ENCODE measurements at regions not wholly inside any gene's neighbourhood (a gene's known extent, or its start where the extent isn't known, plus 50 kb on each side); places are given as distances from the start of the nearest gene placed in this dataset.

GRCh38 chr6:125659887-125660286 is 89.5 kb upstream of the HEY2 start:
- H3K27me3 ChIP-seq (ENCODE audit: low read depth, low read length), result no peaks in the 10 kb centered on the region
- H3K36me3 ChIP-seq (replicated peaks; ENCODE audit: low read depth, low read length), result no peaks in the 10 kb centered on the region
- TF ChIP-seq EZH2phosphoT487 (IDR thresholded peaks at IDR 0.05; ENCODE audit: low read depth), result no peak
- no peak for TF ChIP-seq CTCF (IDR thresholded peaks at IDR 0.05; ENCODE audit: low read depth, low read length)
- no peaks in the 10 kb centered on the region for H4K20me1 ChIP-seq (ENCODE audit: insufficient read depth, low read length)
- H3K4me1 ChIP-seq (ENCODE audit: low read length), result no peaks in the 10 kb centered on the region
- no peak overlapping the region for H2AFZ ChIP-seq (ENCODE audit: low read depth, low read length)
- H3K4me3 ChIP-seq (ENCODE audit: low read length), result no peak overlapping the region
- no peak overlapping the region for H3K27ac ChIP-seq (ENCODE audit: low read length)
- no peak overlapping the region for H3K4me2 ChIP-seq (ENCODE audit: low read length)
- no peaks in the 10 kb centered on the region for H3K9me3 ChIP-seq (ENCODE audit: insufficient read depth, low read length)
- H3K79me2 ChIP-seq (ENCODE audit: low read length), result no peaks in the 10 kb centered on the region
- no peak overlapping the region for H3K9ac ChIP-seq (ENCODE audit: low read length)

GRCh38 chr6:125662296-125662695 is 87.1 kb upstream of the HEY2 start:
- no peak overlapping the region for H3K9ac ChIP-seq (ENCODE audit: low read length)
- no peaks in the 10 kb centered on the region for H3K4me1 ChIP-seq (ENCODE audit: low read length)
- no peak overlapping the region for H2AFZ ChIP-seq (ENCODE audit: low read depth, low read length)
- no peak overlapping the region for H3K4me3 ChIP-seq (ENCODE audit: low read length)
- H3K79me2 ChIP-seq (ENCODE audit: low read length), result no peaks in the 10 kb centered on the region
- no peak overlapping the region for H3K27ac ChIP-seq (ENCODE audit: low read length)
- TF ChIP-seq CTCF (IDR thresholded peaks at IDR 0.05; ENCODE audit: low read depth, low read length), result no peak
- TF ChIP-seq EZH2phosphoT487 (IDR thresholded peaks at IDR 0.05; ENCODE audit: low read depth), result no peak
- H4K20me1 ChIP-seq (ENCODE audit: insufficient read depth, low read length), result no peaks in the 10 kb centered on the region
- no peaks in the 10 kb centered on the region for H3K9me3 ChIP-seq (ENCODE audit: insufficient read depth, low read length)
- H3K27me3 ChIP-seq (ENCODE audit: low read depth, low read length), result no peaks in the 10 kb centered on the region
- H3K36me3 ChIP-seq (replicated peaks; ENCODE audit: low read depth, low read length), result no peaks in the 10 kb centered on the region
- no peak overlapping the region for H3K4me2 ChIP-seq (ENCODE audit: low read length)

- Histone ChIP-seq H3K79me2 (ENCODE audit: low read length) (no peaks in the 10 kb centered on the region), H2AFZ (ENCODE audit: low read depth, low read length) (no peak overlapping the region), H3K9ac (ENCODE audit: low read length) (no peak overlapping the region), H3K9me3 (ENCODE audit: insufficient read depth, low read length) (no peaks in the 10 kb centered on the region), H3K27ac (ENCODE audit: low read length) (no peak overlapping the region), H4K20me1 (ENCODE audit: insufficient read depth, low read length) (no peaks in the 10 kb centered on the region), H3K4me2 (ENCODE audit: low read length) (no peak overlapping the region), H3K27me3 (ENCODE audit: low read depth, low read length) (no peaks in the 10 kb centered on the region), H3K36me3 (replicated peaks; ENCODE audit: low read depth, low read length) (no peaks in the 10 kb centered on the region), H3K4me3 (ENCODE audit: low read length) (no peak overlapping the region), H3K4me1 (ENCODE audit: low read length) (no peaks in the 10 kb centered on the region)
- TF ChIP-seq CTCF (IDR thresholded peaks at IDR 0.05; ENCODE audit: low read depth, low read length) (no peak), EZH2phosphoT487 (IDR thresholded peaks at IDR 0.05; ENCODE audit: low read depth) (no peak)
Observed at GRCh38 chr6:125665295-125665814, 84.1 kb upstream of the HEY2 start.

- no peaks in the 10 kb centered on the region for H3K79me2 ChIP-seq (ENCODE audit: low read length)
- no peaks in the 10 kb centered on the region for H3K9me3 ChIP-seq (ENCODE audit: insufficient read depth, low read length)
- H3K27me3 ChIP-seq (ENCODE audit: low read depth, low read length), result no peaks in the 10 kb centered on the region
- no peak overlapping the region for H3K9ac ChIP-seq (ENCODE audit: low read length)
- no peaks in the 10 kb centered on the region for H4K20me1 ChIP-seq (ENCODE audit: insufficient read depth, low read length)
- no peak overlapping the region for H3K27ac ChIP-seq (ENCODE audit: low read length)
- H3K36me3 ChIP-seq (replicated peaks; ENCODE audit: low read depth, low read length), result no peaks in the 10 kb centered on the region
- H3K4me3 ChIP-seq (ENCODE audit: low read length), result no peak overlapping the region
- H3K4me2 ChIP-seq (ENCODE audit: low read length), result no peak overlapping the region
- H3K4me1 ChIP-seq (ENCODE audit: low read length), result no peaks in the 10 kb centered on the region
- TF ChIP-seq CTCF (IDR thresholded peaks at IDR 0.05; ENCODE audit: low read depth, low read length) (no peak), EZH2phosphoT487 (IDR thresholded peaks at IDR 0.05; ENCODE audit: low read depth) (no peak)
- H2AFZ ChIP-seq (ENCODE audit: low read depth, low read length), result no peak overlapping the region
Observed at GRCh38 chr6:125667326-125667725, 82.1 kb upstream of the HEY2 start.

All from OCI-LY3 (cell line).